Spleen (tissue), 7 donors: ENCODE measurements at regions not wholly inside any gene's neighbourhood (a gene's known extent, or its start where the extent isn't known, plus 50 kb on each side); places are given as distances from the start of the nearest gene placed in this dataset.

ENCODE experiments used
- POLR2A ChIP-seq, 3 donors: fragments of 450-650 bp; IDR thresholded peaks; one replicate each; pipeline ENCODE4 v1.5.1; 2017; ENCODE audit warnings: antibody characterized with exemption in 3 of 3, mild to moderate bottlenecking in 1 of 3
- POLR2AphosphoS5 ChIP-seq, 3 donors: sonication (generic); formaldehyde crosslinking; IDR thresholded peaks; one replicate each; pipeline ENCODE4 v1.5.1; 2017; ENCODE audit warnings: antibody characterized with exemption in 3 of 3
- TF ChIP-seq, protein P1 (sequence below), 11 experiments: fragments of 200-600 bp in 7 of 11; fragments of 450-650 bp in 4 of 11; sonication (generic) in 4 of 11; IDR thresholded peaks in 8 of 11; conservative IDR thresholded peaks in 3 of 11; 1 replicate in 7 of 11; 2 replicates in 4 of 11; pipeline versions ENCODE4 v1.4.0 to v1.8.0; 2016 to 2021; ENCODE audit warnings: antibody characterized with exemption in 11 of 11, inconsistent platforms in 4 of 11, mild to moderate bottlenecking in 1 of 11
- donor health status: DM: no; HTN: no; CAD: no; lungs with moderate emphysema.
- donor health status: DM: no; HTN: no; CAD: no.
- donor health status: DM: no; HTN: no; CAD: no.

GRCh38 chr13:21823949-21824348 lies 153.1 kb downstream of the FGF9 start:
- no peak for TF ChIP-seq POLR2AphosphoS5 (IDR thresholded peaks at IDR 0.05)
- TF ChIP-seq, protein P1, sequence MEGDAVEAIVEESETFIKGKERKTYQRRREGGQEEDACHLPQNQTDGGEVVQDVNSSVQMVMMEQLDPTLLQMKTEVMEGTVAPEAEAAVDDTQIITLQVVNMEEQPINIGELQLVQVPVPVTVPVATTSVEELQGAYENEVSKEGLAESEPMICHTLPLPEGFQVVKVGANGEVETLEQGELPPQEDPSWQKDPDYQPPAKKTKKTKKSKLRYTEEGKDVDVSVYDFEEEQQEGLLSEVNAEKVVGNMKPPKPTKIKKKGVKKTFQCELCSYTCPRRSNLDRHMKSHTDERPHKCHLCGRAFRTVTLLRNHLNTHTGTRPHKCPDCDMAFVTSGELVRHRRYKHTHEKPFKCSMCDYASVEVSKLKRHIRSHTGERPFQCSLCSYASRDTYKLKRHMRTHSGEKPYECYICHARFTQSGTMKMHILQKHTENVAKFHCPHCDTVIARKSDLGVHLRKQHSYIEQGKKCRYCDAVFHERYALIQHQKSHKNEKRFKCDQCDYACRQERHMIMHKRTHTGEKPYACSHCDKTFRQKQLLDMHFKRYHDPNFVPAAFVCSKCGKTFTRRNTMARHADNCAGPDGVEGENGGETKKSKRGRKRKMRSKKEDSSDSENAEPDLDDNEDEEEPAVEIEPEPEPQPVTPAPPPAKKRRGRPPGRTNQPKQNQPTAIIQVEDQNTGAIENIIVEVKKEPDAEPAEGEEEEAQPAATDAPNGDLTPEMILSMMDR (IDR thresholded peaks at IDR 0.05 in 8 of 11, conservative IDR thresholded peaks at IDR 0.05 in 3 of 11), result no peak
- no peak for TF ChIP-seq POLR2A (IDR thresholded peaks at IDR 0.05)
